ENCODE measurements at regions not wholly inside any gene's neighbourhood (a gene's known extent, or its start where the extent isn't known, plus 50 kb on each side); places are given as distances from the start of the nearest gene placed in this dataset.

GRCh38 chr16:62530426-62530825 is 494.2 kb upstream of the CDH8 start:
- H3K4me2 ChIP-seq = no peak overlapping the region
- no peaks in the 10 kb centered on the region for H3K9me3 ChIP-seq (ENCODE audit: low read depth)
- H2AFZ ChIP-seq = no peak overlapping the region
- 77% methylated on average over 3 of the region's 3 CpGs for WGBS (ENCODE audit: low lambda C conversion rate, missing lambda C conversion rate)
- H3K4me3 ChIP-seq = no peak overlapping the region
- no peaks in the 10 kb centered on the region for H3K27me3 ChIP-seq
- H3K36me3 ChIP-seq (replicated peaks; ENCODE audit: insufficient read depth, low read depth) = no peaks in the 10 kb centered on the region
- H3K79me2 ChIP-seq = no peaks in the 10 kb centered on the region
- H4K20me1 ChIP-seq (ENCODE audit: insufficient read depth, poor library complexity, severe bottlenecking) = no peaks in the 10 kb centered on the region
- TF ChIP-seq CTCF (IDR thresholded peaks at IDR 0.05; ENCODE audit: poor library complexity) = no peak
- no peak for TF ChIP-seq EZH2phosphoT487 (IDR thresholded peaks at IDR 0.05; ENCODE audit: low read depth, severe bottlenecking, unreplicated experiment)
- no peak for TF ChIP-seq EZH2 (IDR thresholded peaks at IDR 0.05; ENCODE audit: borderline replicate concordance)
- H3K4me1 ChIP-seq (ENCODE audit: insufficient read depth) = no peaks in the 10 kb centered on the region
- H3K27ac ChIP-seq = no peak overlapping the region
- no peak for DNase-seq (ENCODE audit: low spot score)
- no peaks in the 10 kb centered on the region for H3K9me2 ChIP-seq (replicated peaks; ENCODE audit: insufficient read depth)

DNA sequence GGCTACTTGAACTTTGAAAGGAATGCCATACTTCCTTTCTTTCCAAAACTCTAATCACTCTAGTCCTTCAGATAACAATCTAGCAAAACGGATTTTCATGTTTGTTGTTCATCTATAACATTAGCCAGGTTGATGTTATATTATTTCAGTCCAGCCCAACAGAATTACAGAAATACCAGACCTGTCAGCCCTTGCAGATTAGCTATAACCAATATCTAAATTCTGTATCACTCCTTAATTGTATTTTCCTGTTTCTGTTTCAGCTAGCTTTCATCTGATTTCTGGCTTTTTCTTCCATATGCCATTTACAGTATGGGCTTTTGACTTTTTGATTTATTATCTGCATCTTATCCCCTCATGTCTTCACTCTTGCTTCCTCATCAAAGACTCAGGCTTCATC is 479.8 kb upstream of the CDH8 start:
- TF ChIP-seq EZH2phosphoT487 (IDR thresholded peaks at IDR 0.05; ENCODE audit: low read depth, severe bottlenecking, unreplicated experiment) (no peak), EZH2 (IDR thresholded peaks at IDR 0.05; ENCODE audit: borderline replicate concordance) (no peak), CTCF (IDR thresholded peaks at IDR 0.05; ENCODE audit: poor library complexity) (no peak)
- no peak overlapping the region for H3K4me3 ChIP-seq
- no peaks in the 10 kb centered on the region for H3K9me3 ChIP-seq (ENCODE audit: low read depth)
- no peak for DNase-seq (ENCODE audit: low spot score)
- H3K27me3 ChIP-seq = no peaks in the 10 kb centered on the region
- H3K27ac ChIP-seq = no peak overlapping the region
- H3K4me1 ChIP-seq (ENCODE audit: insufficient read depth) = no peaks in the 10 kb centered on the region
- H3K79me2 ChIP-seq = no peaks in the 10 kb centered on the region
- H3K4me2 ChIP-seq = no peak overlapping the region
- no peaks in the 10 kb centered on the region for H3K36me3 ChIP-seq (replicated peaks; ENCODE audit: insufficient read depth, low read depth)
- H4K20me1 ChIP-seq (ENCODE audit: insufficient read depth, poor library complexity, severe bottlenecking) = no peaks in the 10 kb centered on the region
- H2AFZ ChIP-seq = no peak overlapping the region
- no peaks in the 10 kb centered on the region for H3K9me2 ChIP-seq (replicated peaks; ENCODE audit: insufficient read depth)
- 23% methylated on average over 1 of the region's 1 CpG for WGBS (ENCODE audit: low lambda C conversion rate, missing lambda C conversion rate)

GRCh38 chr16:62503073-62503472 is 466.8 kb upstream of the CDH8 start:
- H4K20me1 ChIP-seq (ENCODE audit: insufficient read depth, poor library complexity, severe bottlenecking) = no peaks in the 10 kb centered on the region

More at GRCh38 chr16:62503073-62503472, 466.8 kb upstream of the CDH8 start:
- WGBS (ENCODE audit: low lambda C conversion rate, missing lambda C conversion rate) = 90% methylated on average over 3 of the region's 3 CpGs
- Histone ChIP-seq H3K4me2 (no peak overlapping the region), H3K9me3 (ENCODE audit: low read depth) (no peaks in the 10 kb centered on the region), H3K27ac (no peak overlapping the region), H3K36me3 (replicated peaks; ENCODE audit: insufficient read depth, low read depth) (no peaks in the 10 kb centered on the region), H3K27me3 (no peaks in the 10 kb centered on the region), H3K9me2 (replicated peaks; ENCODE audit: insufficient read depth) (no peaks in the 10 kb centered on the region), H3K4me1 (ENCODE audit: insufficient read depth) (no peaks in the 10 kb centered on the region), H3K79me2 (no peaks in the 10 kb centered on the region), H2AFZ (no peak overlapping the region), H3K4me3 (no peak overlapping the region)
- TF ChIP-seq CTCF (IDR thresholded peaks at IDR 0.05; ENCODE audit: poor library complexity) (no peak), EZH2 (IDR thresholded peaks at IDR 0.05; ENCODE audit: borderline replicate concordance) (no peak), EZH2phosphoT487 (IDR thresholded peaks at IDR 0.05; ENCODE audit: low read depth, severe bottlenecking, unreplicated experiment) (no peak)
- no peak for DNase-seq (ENCODE audit: low spot score)
